ENCODE measurements at regions not wholly inside any gene's neighbourhood (a gene's known extent, or its start where the extent isn't known, plus 50 kb on each side); places are given as distances from the start of the nearest gene placed in this dataset.

DNA sequence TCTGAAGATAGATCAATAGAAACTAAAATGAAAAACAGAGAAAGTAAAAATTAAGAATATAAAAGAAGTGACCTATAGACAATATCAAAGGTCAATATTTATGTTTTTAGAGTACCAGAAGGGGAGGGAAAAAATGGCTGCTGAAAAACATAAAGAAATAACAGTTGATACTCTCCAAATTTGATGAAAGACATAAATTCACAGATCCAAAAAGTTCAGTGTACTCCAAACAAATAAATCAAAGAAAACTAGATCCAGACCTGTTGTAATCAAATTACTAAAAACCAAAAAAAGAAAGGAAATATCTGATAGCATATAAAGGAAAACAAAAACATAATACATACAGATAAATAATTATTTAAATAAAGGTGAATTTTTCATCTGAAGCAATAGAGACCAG lies 1689.1 kb upstream of the TMEFF2 start:
- TF ChIP-seq POLR2A (IDR thresholded peaks at IDR 0.05) (no peak), POLR2AphosphoS5 (IDR thresholded peaks at IDR 0.05) (no peak), EP300 (IDR thresholded peaks at IDR 0.05) (no peak)
- TF ChIP-seq, protein P1, sequence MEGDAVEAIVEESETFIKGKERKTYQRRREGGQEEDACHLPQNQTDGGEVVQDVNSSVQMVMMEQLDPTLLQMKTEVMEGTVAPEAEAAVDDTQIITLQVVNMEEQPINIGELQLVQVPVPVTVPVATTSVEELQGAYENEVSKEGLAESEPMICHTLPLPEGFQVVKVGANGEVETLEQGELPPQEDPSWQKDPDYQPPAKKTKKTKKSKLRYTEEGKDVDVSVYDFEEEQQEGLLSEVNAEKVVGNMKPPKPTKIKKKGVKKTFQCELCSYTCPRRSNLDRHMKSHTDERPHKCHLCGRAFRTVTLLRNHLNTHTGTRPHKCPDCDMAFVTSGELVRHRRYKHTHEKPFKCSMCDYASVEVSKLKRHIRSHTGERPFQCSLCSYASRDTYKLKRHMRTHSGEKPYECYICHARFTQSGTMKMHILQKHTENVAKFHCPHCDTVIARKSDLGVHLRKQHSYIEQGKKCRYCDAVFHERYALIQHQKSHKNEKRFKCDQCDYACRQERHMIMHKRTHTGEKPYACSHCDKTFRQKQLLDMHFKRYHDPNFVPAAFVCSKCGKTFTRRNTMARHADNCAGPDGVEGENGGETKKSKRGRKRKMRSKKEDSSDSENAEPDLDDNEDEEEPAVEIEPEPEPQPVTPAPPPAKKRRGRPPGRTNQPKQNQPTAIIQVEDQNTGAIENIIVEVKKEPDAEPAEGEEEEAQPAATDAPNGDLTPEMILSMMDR (IDR thresholded peaks at IDR 0.05): no peak

Data from stomach (tissue), 4 donors.